ENCODE measurements at regions not wholly inside any gene's neighbourhood (a gene's known extent, or its start where the extent isn't known, plus 50 kb on each side); places are given as distances from the start of the nearest gene placed in this dataset.

DNA sequence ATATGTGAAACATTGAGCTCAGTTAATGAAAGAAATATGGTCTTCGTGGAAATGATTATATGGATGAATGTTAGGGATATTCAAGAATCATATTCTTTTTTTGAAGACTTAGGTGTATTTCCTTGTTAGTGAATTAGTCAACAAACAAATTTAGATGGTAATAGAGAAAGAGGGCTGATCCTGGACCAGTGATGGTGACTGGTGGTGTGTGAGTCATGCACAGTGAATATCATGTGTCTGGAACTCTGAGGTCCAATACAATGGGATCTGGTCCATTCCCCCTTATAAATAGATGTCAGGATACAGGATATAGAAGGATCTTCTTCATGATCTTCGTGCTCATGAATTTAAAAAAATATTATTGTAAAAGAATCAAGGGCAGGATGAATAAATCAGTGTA is 64.4 kb upstream of the RTL1 start:
- TF ChIP-seq, protein P1, sequence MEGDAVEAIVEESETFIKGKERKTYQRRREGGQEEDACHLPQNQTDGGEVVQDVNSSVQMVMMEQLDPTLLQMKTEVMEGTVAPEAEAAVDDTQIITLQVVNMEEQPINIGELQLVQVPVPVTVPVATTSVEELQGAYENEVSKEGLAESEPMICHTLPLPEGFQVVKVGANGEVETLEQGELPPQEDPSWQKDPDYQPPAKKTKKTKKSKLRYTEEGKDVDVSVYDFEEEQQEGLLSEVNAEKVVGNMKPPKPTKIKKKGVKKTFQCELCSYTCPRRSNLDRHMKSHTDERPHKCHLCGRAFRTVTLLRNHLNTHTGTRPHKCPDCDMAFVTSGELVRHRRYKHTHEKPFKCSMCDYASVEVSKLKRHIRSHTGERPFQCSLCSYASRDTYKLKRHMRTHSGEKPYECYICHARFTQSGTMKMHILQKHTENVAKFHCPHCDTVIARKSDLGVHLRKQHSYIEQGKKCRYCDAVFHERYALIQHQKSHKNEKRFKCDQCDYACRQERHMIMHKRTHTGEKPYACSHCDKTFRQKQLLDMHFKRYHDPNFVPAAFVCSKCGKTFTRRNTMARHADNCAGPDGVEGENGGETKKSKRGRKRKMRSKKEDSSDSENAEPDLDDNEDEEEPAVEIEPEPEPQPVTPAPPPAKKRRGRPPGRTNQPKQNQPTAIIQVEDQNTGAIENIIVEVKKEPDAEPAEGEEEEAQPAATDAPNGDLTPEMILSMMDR (conservative IDR thresholded peaks at IDR 0.05), result no peak
- TF ChIP-seq ZFX (IDR thresholded peaks at IDR 0.05), result no peak
